HG03064 (cell line): ENCODE measurements at regions not wholly inside any gene's neighbourhood (a gene's known extent, or its start where the extent isn't known, plus 50 kb on each side); places are given as distances from the start of the nearest gene placed in this dataset.

Experiments used
- ATAC-seq: cut with Tn5 transposase; IDR thresholded peaks from one replicate; pipeline ENCODE4 v1.9.1; 2021; ENCODE audit warnings: low read depth; ENCODE audit not compliant: unreplicated experiment

GRCh38 chr3:117567906-117568305, 858.3 kb downstream of the TUSC7 start:
- no peak for ATAC-seq

DNA sequence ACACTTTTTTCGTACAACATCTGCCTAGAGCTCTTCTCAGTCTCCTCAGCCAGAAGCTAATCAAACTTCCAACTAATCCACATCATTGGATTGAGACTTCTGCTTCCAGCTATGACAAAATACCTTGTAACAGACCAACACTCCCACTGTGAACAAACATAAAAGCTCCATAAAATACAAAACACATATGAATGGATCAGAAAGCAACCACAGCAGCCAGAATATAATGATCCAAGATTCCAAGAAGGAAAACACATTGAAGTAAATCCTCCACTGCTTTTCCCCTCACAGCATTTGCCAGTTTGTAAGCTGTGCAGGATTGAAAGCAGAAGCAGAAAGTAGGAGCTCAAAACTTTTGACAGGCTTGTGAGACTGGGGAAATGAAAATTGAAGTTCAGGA, 863.2 kb downstream of the TUSC7 start:
- no peak for ATAC-seq

DNA sequence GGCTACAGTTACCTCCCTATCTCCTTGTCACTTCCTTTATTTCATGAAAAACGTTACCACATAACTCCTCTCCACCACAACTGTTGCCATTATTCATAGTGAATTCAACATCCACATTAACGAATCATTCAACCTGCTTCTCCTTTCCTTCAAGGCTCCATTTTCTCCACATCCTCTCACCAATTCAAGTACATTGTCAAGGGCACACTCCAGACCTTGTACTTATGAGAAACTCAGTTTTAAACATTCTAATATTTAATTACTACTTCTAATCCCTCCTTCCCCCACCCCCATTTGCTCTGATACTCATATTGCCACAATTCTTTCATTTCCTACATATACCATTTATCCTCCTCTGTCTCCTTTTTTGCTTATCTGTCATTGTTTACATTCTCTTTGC, 871.2 kb downstream of the TUSC7 start:
- ATAC-seq = no peak

- no peak for ATAC-seq
These were observed 876.6 kb downstream of the TUSC7 start for GRCh38 chr3:117586161-117586560.

GRCh38 chr3:117587416-117587815, 877.8 kb downstream of the TUSC7 start:
- ATAC-seq = no peak

DNA sequence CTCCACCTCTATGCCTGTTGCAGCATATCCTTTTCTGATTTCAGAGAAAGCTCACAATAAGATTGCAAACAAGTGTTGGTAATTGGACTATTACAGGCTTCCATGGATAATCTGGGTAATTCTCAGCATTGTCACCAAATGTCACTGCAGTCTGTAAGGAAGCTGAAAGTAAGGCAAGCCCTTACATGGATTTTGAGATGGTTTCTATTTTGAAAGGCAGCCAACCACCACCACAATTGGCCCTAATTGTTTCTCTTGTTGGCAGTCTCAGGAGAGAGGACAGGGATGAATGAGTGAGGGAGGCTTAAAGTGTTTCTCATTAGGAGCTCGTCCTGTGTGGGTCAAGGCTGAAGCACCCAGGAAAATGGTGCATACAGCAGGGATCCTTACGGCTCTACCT, 879.9 kb downstream of the TUSC7 start:
- ATAC-seq = no peak

DNA sequence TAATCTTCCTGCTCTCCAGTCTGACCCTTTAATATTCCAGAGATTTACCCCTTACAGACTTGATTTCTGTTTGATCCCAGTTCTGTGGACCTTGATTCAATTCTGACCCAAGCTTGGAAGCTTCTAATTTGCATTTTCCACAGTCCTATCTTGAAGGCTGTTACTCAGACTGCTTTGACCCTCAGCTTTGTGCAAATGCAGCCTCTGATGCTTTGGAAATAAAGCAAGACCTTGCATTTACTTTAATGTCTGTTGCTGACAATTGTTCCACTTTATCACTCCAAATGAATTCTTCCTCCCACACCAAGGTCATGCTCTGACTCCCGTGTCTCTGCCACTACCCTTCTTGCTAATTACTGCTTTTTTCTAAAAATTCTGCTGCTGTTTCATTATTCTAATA, 886.0 kb downstream of the TUSC7 start:
- ATAC-seq = no peak

DNA sequence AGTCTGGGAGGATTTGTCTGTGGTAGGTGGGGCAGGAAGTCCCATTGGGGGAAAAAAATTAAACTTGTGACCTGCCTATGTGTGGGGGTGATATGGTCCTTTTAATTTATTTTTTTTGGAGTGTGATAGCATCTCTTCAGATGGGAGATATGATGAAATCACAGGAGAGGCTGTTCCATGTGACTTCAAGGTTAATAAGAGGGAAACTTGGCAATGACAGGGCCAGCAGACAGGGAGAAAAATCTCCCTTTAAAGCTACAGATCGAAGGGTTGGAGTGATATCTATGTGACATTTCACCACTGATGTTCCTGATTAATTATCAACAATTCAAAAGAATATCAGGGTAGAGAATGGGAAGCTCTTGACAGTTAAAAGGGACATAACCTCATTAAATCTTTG, 886.9 kb downstream of the TUSC7 start:
- ATAC-seq = no peak

DNA sequence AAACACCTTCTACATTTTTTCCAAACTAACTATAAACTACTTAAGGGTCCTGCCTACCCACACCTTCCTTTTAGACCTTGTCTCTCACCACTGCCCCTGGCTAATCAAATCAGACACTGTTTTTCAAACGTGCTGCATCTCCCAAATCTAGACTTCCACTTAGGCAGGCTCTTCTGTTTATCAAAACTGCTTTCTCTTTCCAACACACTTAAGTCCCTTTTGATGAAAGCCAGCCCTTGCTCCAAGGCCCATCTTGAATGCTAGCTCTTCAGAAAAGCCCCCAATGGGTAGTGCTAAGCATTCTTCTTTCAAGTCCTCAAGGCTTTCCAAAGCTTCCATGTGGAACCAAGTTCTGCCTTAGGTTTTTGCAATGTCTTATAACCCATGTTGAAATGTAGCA, 888.3 kb downstream of the TUSC7 start:
- ATAC-seq = no peak

- no peak for ATAC-seq
These were observed 890.5 kb downstream of the TUSC7 start for GRCh38 chr3:117600112-117600511.

- ATAC-seq = no peak
These were observed 891.1 kb downstream of the TUSC7 start for GRCh38 chr3:117600666-117601065.

GRCh38 chr3:117602058-117602644, 892.6 kb downstream of the TUSC7 start:
- ATAC-seq = no peak

DNA sequence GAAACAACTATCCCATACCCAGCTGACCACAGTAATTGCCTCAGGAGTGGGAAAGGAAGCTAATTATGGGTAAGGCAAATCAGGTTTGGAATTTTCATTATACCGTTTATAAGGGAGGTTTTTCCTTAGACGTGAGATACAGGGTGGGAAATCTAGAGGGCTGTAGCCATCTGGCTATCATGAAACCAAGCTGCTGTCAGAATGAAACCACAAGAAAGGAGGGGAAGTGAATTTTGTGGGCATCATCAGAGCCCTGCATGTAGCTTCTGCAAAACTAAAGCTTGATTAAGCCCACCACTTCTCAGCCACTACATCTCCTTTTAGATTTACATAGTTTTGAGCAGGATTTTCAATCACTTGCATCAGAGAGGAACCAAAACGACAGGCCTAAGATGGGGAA, 893.5 kb downstream of the TUSC7 start:
- peak; percentile 60 for ATAC-seq

DNA sequence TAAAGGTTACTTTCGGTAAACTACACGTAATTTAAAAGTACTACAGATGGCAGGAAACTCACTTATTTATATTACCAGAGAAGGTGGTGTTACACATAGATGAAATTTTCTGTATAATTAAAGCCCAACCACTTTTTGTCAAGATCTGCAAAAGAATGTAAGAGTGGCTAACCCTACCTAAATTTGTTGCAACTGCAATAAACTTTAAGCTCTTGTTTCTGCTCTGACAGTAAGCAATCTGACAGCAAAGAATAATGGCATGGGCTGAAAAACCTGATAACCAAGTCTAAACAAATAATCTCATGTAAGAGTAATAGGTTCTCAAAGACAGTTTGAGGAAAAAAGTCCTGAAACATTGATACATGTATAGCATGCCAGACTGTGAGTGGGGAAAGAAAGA, 897.3 kb downstream of the TUSC7 start:
- no peak for ATAC-seq

DNA sequence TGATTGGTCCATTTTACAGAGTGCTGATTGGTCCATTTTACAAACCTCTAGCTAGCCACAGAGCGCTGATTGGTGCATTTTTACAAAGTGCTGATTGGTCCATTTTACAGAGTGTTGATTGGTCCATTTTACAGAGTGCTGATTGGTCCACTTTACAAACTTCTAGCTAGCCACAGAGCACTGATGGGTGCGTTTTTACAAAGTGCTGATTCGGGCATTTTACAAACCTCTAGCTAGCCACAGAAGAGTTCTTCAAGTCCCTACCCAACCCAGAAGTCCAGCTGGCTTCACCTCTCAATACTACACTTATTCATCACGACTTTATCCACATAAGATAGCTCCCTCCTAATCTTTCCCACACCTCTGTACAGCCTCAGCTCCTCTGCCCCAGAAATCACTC, 899.8 kb downstream of the TUSC7 start:
- no peak for ATAC-seq

GRCh38 chr3:117610156-117610555, 900.6 kb downstream of the TUSC7 start:
- ATAC-seq = no peak

- no peak for ATAC-seq
These were observed 901.6 kb downstream of the TUSC7 start for GRCh38 chr3:117611211-117611610.

GRCh38 chr3:117616227-117616626, 906.6 kb downstream of the TUSC7 start:
- no peak for ATAC-seq

GRCh38 chr3:117617906-117618305, 908.3 kb downstream of the TUSC7 start:
- no peak for ATAC-seq

GRCh38 chr3:117618462-117618861, 908.9 kb downstream of the TUSC7 start:
- ATAC-seq = no peak

DNA sequence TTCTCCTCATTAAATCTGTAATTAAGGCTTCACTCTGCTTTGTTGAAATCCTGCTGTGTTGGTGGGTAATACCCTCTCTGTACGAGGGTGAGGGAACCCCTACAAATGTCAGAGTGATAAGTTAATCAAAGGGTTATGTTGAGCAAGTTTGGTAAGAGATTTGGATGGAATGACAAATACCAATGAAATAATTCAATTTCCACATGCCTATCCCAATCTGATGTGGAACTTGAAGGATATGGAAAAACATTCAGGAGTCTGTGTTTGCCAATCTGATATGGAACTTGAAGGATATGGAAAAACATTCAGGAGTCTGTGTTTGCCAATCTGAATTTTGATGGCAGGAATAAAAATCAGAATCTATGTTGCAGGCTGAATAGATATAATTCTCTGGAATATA, 910.2 kb downstream of the TUSC7 start:
- ATAC-seq = no peak

DNA sequence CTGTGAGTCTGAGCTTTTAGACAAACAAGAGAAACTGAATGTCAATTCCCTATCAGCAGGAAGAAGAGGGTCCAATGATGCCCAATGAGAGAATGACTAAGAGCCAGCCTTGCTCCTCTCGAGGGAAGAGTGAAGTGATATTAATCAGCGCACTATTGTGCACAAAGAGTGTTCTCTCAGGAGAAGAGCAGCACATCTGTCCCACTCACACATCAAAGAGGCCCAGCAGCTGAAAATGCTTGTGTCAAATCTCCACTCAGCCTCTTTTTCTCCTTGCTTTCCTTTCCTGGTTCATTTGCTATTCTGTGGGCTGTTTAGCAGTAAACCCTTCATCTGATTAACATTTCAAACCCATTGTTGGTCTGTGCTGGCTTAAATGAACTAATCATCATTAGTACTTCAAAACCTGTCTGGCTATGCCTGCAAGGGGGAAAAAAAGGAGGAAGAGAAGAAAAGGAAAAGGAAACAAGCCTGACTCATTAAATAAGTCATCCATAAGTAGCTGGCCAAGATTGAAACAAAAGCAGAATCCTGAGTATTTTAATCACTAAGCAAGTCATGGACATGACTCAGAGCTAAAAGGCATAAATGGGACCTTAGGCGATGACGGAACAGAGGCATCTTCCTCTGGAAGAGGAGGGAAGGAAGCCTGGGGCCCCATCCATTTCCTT, 912.7 kb downstream of the TUSC7 start:
- ATAC-seq = no peak

- no peak for ATAC-seq
These were observed 914.8 kb downstream of the TUSC7 start for GRCh38 chr3:117624424-117624823.
